C4-2B (cell line): ENCODE measurements at regions not wholly inside any gene's neighbourhood (a gene's known extent, or its start where the extent isn't known, plus 50 kb on each side); places are given as distances from the start of the nearest gene placed in this dataset.
A peak's percentile ranks its signal among the peaks of the same experiment; 100 is the strongest.

Experiments
- H3K27ac ChIP-seq: fragments of 450-650 bp; 2 replicates; pipeline ENCODE4 v1.5.1; 2017
- ZFX ChIP-seq: fragments of 450-650 bp; IDR thresholded peaks from 2 replicates; pipeline ENCODE4 v1.6.1; 2017
- TF ChIP-seq, protein P1 (sequence below): fragments of 450-650 bp; conservative IDR thresholded peaks from 2 replicates; pipeline ENCODE4 v1.5.1; 2017; ENCODE audit warnings: mild to moderate bottlenecking

DNA sequence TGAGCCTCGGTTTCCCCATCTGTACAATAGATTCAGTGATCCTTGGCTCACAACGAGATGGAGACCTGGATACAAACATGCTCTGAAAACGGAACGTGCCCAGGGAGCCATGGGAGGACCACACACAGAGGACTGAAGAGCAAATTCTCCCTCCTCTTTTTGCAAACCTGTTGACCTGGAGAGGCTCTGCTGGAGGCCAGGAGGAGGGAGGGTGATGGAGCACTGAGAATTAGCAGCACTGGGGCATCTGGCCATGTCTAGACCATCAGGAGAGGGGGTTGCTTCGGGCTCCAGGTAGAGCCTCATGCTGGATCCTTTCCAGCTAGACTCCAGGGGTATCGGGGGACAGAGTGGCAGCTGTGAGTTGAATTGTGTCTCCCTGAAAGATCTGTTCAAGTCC is 97.4 kb upstream of the GPR26 start:
- no peak overlapping the region for H3K27ac ChIP-seq
- TF ChIP-seq, protein P1, sequence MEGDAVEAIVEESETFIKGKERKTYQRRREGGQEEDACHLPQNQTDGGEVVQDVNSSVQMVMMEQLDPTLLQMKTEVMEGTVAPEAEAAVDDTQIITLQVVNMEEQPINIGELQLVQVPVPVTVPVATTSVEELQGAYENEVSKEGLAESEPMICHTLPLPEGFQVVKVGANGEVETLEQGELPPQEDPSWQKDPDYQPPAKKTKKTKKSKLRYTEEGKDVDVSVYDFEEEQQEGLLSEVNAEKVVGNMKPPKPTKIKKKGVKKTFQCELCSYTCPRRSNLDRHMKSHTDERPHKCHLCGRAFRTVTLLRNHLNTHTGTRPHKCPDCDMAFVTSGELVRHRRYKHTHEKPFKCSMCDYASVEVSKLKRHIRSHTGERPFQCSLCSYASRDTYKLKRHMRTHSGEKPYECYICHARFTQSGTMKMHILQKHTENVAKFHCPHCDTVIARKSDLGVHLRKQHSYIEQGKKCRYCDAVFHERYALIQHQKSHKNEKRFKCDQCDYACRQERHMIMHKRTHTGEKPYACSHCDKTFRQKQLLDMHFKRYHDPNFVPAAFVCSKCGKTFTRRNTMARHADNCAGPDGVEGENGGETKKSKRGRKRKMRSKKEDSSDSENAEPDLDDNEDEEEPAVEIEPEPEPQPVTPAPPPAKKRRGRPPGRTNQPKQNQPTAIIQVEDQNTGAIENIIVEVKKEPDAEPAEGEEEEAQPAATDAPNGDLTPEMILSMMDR: no peak
- no peak for TF ChIP-seq ZFX

DNA sequence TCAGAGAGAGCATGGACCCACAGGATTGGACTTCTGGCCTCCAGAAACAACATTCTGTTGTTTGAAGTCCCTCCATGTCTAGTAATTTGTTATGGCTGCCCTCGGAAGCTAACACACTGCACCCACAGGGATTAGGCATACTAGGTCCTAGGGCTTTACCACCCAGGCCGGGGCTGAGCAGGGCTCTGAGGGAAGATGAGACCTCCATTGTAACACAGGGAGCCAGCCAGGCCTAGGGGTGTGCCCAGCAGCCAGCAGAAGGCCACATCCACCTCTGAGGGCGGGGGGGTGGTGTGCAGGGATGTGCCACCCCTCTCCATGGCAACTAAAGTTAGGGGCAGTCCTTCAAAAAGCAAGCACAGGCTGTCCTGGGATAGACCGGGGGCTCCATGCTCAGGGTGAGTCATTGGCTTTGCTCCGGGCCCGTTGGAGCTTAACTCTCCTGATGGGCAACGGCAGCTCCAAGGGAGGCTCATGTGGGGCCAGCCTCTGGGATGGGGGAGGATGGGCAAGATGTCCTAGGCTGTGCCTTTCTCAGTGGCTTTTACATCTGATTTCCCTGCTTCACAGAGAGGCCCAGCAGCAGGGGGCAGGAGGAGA is 96.6 kb upstream of the GPR26 start:
- H3K27ac ChIP-seq: no peak overlapping the region
- TF ChIP-seq, protein P1: no peak
- no peak for TF ChIP-seq ZFX

DNA sequence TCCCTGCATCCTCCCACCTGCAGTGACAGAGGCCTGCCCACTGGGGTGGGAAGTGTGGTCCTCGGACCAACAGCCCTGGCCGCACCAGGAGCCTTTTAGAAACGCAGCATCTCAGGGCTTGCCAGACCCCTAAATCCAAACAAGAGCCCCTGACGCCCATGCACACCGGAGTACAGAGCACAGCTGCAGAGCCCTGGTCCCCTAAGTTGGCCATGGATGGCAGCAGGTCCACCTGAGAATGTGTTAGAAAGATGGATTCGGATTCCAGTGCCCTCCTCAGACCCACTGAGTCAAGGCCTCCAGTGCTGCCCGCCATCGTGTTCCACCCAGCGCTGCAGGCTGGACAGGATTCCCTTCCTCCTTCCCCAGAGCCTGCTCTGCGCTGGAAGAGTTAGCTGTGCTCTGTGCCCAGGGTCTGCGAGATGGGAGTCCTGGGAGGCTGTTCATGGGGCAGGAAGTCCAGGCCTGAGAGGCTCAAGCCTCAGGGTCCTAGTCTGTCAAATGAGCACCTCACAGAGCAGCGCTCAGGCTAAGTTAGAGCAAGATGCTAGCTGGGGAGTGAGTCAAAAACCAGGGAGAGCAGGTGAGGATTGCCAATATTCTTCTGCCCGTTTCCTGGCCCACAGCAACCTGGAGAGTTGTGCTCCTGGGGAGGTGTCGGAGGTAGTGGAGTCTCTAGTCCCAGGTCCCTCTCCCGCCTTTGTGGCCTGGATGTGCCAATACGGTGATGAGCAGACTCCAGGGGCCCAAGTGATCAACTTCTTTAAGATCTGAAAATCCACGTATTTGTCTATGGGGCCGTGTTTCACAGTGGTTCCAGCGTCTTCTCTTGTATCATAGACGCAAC is 95.9 kb upstream of the GPR26 start:
- no peak overlapping the region for H3K27ac ChIP-seq
- TF ChIP-seq ZFX: no peak
- TF ChIP-seq, protein P1: no peak

DNA sequence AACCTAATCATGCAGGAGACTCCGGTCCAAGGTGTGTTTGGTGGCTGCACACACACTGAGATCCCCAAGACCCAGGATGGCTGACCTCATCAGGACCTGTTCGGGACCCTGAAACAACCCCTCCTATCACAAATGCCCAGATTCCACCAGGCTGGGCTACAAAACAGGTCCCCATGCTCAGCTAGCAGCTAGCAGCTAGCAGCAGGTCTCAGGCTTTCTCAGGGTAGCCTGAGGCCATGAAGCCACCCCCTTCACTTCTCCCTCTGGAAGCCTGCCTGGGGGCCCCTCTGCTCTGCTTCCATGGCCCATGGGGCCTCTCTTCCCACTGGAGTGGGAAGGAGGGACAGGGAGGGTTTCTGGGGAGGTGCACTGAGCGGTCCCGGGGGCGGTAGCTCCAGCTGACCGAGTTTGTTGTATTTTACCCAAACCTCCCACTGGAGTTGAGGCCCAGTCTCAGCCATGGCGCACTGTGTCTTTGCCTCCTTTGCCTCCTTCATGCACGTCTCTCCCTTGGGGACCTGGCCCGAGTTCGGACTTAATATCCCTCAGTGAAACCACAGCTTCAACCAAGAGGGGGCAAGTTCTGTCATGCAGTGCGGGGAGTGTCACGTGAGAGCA is 95.1 kb upstream of the GPR26 start:
- no peak for TF ChIP-seq ZFX
- TF ChIP-seq, protein P1: no peak
- no peak overlapping the region for H3K27ac ChIP-seq

DNA sequence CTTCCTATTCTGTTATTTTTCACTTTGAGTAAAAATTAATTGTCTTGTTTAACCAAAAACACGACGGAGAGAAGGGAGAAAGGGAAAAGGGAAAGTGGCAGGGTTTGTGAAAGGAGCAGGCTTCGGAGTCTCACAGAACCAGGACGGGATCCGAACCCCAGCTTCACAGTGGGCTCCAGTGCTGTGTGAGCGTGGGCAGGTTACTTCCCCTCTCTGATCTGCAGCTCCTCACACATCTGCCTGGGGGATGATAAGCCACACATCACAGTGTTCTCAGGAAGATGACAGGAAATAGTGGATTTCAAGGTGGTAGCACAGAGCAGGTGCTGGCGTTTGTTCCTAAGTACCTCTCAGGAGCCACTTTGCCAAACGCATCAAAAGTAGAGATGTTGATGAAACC is 94.2 kb upstream of the GPR26 start:
- H3K27ac ChIP-seq: no peak overlapping the region
- TF ChIP-seq, protein P1: no peak
- no peak for TF ChIP-seq ZFX

DNA sequence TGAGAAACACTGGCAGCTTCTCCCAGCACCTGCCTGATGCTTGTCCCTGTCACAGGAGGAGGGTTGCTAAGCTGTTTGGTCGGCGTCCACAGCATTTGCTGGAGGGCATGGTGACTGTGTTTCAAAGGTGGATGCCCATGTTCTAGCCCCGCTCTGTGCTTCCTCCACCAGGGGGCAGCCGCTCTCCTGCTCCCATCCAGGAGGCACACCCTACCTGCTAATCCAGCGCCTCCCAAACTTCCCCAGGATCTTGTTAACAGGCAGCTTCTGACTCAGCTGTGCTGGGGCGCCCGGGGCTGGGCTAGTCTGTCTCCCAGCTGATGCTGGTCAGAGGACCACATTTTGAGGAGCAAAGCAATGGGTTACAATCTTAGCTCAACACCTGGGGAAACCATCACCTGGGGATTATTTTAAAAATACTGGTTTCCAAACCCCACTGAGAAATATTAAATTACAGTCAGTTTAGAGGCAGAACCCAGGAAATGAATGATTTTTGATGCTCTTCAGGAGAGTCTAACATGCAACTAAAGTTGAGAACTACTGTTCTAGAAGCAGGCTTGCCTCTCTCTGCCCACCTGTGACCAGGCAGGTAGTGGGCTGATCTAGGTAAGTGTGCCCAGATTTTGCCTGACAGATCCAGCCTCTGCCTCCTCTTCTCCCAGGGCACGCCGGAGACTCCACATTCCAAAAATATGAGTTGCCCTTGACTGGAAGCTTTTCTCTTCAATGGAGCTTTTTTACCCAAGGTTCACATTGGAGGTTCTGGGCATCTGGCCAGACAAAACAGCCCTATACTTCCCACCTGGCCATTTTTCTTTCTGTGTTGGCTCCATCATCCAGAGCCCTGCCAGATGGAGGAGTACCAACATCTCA is 92.7 kb upstream of the GPR26 start:
- TF ChIP-seq, protein P1: peak; percentile 94
- TF ChIP-seq ZFX: no peak
- H3K27ac ChIP-seq: no peak overlapping the region
